Hepatocyte (in vitro differentiated cells): ENCODE measurements at regions not wholly inside any gene's neighbourhood (a gene's known extent, or its start where the extent isn't known, plus 50 kb on each side); places are given as distances from the start of the nearest gene placed in this dataset.
"Not testable (repeated sequence)": the region's sequence is repeated elsewhere in the genome, so short reads cannot be mapped to it uniquely, and the experiment has no call there.

ENCODE experiments used
- DNase-seq: peaks from one replicate; pipeline ENCODE4 v3.0.0-alpha.2; 2016; ENCODE audit warnings: low spot score
- H2AFZ ChIP-seq: fragments of 200-600 bp; sonication (generic); 2 replicates; pipeline ENCODE4 v1.6.0; 2016; ENCODE audit warnings: antibody characterized with exemption, mild to moderate bottlenecking
- H3K27ac ChIP-seq: fragments of 200-600 bp; sonication (generic); 2 replicates; pipeline ENCODE4 v1.5.1; 2016; ENCODE audit warnings: mild to moderate bottlenecking
- H3K27me3 ChIP-seq: fragments of 200-600 bp; sonication (generic); 2 replicates; pipeline ENCODE4 v1.6.1; 2016
- H3K36me3 ChIP-seq: fragments of 200-600 bp; sonication (generic); replicated peaks from 2 replicates; pipeline ENCODE4 v1.5.1; 2016; ENCODE audit warnings: low read depth; ENCODE audit not compliant: insufficient read depth
- H3K4me1 ChIP-seq: fragments of 200-600 bp; sonication (generic); 2 replicates; pipeline ENCODE4 v1.5.1; 2016; ENCODE audit warnings: mild to moderate bottlenecking, moderate library complexity; ENCODE audit not compliant: insufficient read depth
- H3K4me2 ChIP-seq: fragments of 200-600 bp; sonication (generic); 2 replicates; pipeline ENCODE4 v1.6.0; 2016
- H3K4me3 ChIP-seq: fragments of 200-600 bp; sonication (generic); 2 replicates; pipeline ENCODE4 v1.5.1; 2016; ENCODE audit warnings: mild to moderate bottlenecking
- H3K79me2 ChIP-seq: fragments of 200-600 bp; sonication (generic); 2 replicates; pipeline ENCODE4 v1.6.0; 2017; ENCODE audit warnings: mild to moderate bottlenecking
- H3K9me2 ChIP-seq: fragments of 200-600 bp; sonication (generic); replicated peaks from 2 replicates; pipeline ENCODE4 v1.6.0; 2017; ENCODE audit warnings: mild to moderate bottlenecking; ENCODE audit not compliant: insufficient read depth
- H3K9me3 ChIP-seq: fragments of 200-600 bp; sonication (generic); 2 replicates; pipeline ENCODE4 v1.5.1; 2016; ENCODE audit warnings: low read depth, mild to moderate bottlenecking
- H4K20me1 ChIP-seq: fragments of 200-600 bp; sonication (generic); 2 replicates; pipeline ENCODE4 v1.6.0; 2016; ENCODE audit warnings: mild to moderate bottlenecking; ENCODE audit not compliant: insufficient read depth, poor library complexity, severe bottlenecking
- EZH2 ChIP-seq: fragments of 200-600 bp; sonication (generic); IDR thresholded peaks from 2 replicates; pipeline ENCODE4 v1.6.1; 2016; ENCODE audit warnings: antibody characterized with exemption, mild to moderate bottlenecking, borderline replicate concordance
- EZH2phosphoT487 ChIP-seq: fragments of 200-600 bp; sonication (generic); IDR thresholded peaks from one replicate; pipeline ENCODE4 v1.6.1; 2018; ENCODE audit warnings: antibody characterized with exemption, mild to moderate bottlenecking, low read depth, moderate library complexity; ENCODE audit not compliant: unreplicated experiment, severe bottlenecking
- WGBS: methylation state at CpG from one replicate; pipeline ENCODE4 v1.1.6; 2016; ENCODE audit warnings: low lambda C conversion rate; ENCODE audit errors: missing lambda C conversion rate; 5-methylcytosine and 5-hydroxymethylcytosine counted together
- TF ChIP-seq, protein P1 (sequence below): fragments of 200-600 bp; sonication (generic); IDR thresholded peaks from 2 replicates; pipeline ENCODE4 v1.5.1; 2016; ENCODE audit warnings: antibody characterized with exemption, mild to moderate bottlenecking; ENCODE audit not compliant: poor library complexity

DNA sequence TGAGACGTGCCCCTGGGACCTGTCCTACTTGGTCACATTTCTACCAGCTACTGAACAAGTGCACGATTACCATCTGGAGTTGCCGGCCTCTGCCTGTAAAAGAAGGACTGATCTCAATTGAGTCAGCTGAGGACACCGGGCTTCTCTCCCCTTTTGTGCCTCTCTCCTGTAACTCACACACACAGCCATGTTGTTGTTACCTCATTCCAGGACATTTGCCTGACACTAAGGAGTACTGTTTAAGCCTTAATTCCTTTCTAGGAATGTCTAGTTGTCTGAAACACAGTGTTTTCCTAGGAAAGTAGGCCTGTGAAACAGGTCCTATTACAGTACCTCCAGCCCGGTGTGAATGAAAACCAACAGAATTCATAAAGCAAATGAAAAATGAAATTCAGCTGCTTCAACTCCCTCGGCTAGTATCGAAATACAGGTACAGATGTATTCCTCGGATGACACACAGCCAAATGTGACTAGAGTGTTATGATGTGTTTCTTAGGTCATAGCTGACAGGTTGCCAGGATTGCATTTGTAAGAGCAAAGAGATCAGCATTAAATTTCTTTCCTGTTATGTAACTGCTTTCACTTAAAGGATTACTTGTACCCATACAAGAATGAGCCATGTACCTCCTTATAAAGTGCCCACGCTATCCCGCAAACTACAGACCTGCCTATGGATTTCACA is 152.0 kb upstream of the IRS2 start:
- H3K27me3 ChIP-seq, result no peaks in the 10 kb centered on the region
- peak; percentile 72 for DNase-seq
- no peaks in the 10 kb centered on the region for H3K36me3 ChIP-seq
- H3K27ac ChIP-seq, result peak overlapping the region; percentile 87
- no peaks in the 10 kb centered on the region for H3K79me2 ChIP-seq
- H3K4me2 ChIP-seq, result peak overlapping the region; percentile 58
- 67% methylated on average over 10 of the region's 10 CpGs for WGBS
- no peak overlapping the region for H3K4me3 ChIP-seq
- H4K20me1 ChIP-seq, result no peaks in the 10 kb centered on the region
- no peak for TF ChIP-seq EZH2
- no peak for TF ChIP-seq EZH2phosphoT487
- TF ChIP-seq, protein P1, sequence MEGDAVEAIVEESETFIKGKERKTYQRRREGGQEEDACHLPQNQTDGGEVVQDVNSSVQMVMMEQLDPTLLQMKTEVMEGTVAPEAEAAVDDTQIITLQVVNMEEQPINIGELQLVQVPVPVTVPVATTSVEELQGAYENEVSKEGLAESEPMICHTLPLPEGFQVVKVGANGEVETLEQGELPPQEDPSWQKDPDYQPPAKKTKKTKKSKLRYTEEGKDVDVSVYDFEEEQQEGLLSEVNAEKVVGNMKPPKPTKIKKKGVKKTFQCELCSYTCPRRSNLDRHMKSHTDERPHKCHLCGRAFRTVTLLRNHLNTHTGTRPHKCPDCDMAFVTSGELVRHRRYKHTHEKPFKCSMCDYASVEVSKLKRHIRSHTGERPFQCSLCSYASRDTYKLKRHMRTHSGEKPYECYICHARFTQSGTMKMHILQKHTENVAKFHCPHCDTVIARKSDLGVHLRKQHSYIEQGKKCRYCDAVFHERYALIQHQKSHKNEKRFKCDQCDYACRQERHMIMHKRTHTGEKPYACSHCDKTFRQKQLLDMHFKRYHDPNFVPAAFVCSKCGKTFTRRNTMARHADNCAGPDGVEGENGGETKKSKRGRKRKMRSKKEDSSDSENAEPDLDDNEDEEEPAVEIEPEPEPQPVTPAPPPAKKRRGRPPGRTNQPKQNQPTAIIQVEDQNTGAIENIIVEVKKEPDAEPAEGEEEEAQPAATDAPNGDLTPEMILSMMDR, result no peak
- H3K9me3 ChIP-seq, result no peaks in the 10 kb centered on the region
- H2AFZ ChIP-seq, result no peak overlapping the region
- peaks cover 19% of the 10 kb centered on the region for H3K4me1 ChIP-seq
- H3K9me2 ChIP-seq, result no peaks in the 10 kb centered on the region

DNA sequence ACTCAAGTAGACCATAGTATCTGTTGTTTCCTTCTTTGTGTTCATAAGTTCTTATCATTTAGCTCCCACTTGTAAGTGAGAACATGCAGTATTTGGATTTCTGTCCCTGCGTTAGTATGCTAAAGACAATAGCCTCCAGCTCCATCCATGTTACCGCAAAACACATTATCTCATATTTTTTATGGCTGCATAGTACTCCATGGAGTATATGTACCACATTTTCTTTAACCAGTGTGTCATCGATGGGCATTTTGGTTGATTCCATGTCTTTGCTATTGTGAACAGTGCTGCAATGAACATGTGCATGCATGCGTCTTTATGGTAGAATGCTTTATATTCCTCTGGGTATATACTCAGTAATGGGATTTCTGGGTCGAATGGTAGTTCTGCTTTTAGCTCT is 148.1 kb upstream of the IRS2 start:
- not testable (repeated sequence) for H3K4me1 ChIP-seq, H3K4me2 ChIP-seq, H3K36me3 ChIP-seq, H4K20me1 ChIP-seq, H3K4me3 ChIP-seq, H3K9me2 ChIP-seq, H2AFZ ChIP-seq, H3K79me2 ChIP-seq, DNase-seq, H3K9me3 ChIP-seq, H3K27me3 ChIP-seq, H3K27ac ChIP-seq
- 96% methylated on average over 5 of the region's 5 CpGs for WGBS

DNA sequence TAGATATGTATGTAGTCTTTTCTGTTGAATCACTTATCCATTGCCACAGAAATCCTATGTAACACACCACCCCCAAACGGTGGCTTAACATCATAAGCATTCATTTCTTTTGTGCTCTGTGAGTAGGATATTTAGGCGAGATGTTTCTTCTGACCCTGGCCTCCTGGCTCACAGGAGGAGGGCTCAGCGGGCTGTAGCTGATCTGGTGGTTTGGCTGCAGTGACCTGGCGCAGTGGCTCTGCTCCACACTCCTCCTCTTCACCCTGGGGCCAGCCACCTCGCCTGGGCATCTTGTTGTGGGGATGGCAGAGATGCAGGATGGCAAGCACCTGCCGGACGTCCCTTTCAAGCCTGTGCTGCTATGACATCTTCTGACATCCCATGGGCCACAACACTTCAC is 147.1 kb upstream of the IRS2 start:
- H3K4me1 ChIP-seq, result no peaks in the 10 kb centered on the region
- no peaks in the 10 kb centered on the region for H3K79me2 ChIP-seq
- WGBS, result 81% methylated on average over 7 of the region's 7 CpGs
- H3K4me3 ChIP-seq, result no peak overlapping the region
- H4K20me1 ChIP-seq, result no peaks in the 10 kb centered on the region
- H3K36me3 ChIP-seq, result no peaks in the 10 kb centered on the region
- H3K4me2 ChIP-seq, result no peak overlapping the region
- no peaks in the 10 kb centered on the region for H3K9me2 ChIP-seq
- H2AFZ ChIP-seq, result no peak overlapping the region
- H3K27ac ChIP-seq, result no peak overlapping the region
- H3K9me3 ChIP-seq, result no peaks in the 10 kb centered on the region
- DNase-seq, result no peak
- TF ChIP-seq, protein P1, result no peak
- TF ChIP-seq EZH2phosphoT487 (no peak), EZH2 (no peak)
- no peaks in the 10 kb centered on the region for H3K27me3 ChIP-seq

DNA sequence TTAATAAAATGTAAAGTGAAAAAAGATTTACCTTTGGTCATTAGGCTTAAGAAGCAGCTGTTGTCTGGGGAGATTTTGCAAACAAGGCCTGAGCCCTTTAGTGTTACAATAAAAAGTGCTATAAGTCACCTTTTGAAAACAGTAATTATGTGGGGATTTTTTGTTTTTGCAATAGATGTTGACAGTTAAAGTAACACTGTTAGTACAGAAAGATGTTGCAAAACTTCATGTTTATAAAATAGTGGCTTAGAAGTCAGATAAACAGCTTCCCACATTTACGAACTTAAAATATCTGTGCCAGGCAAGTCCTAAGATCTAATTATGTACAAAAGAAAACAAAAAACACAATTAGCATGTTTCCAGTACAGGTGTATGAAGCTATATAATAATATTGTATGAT is 138.0 kb upstream of the IRS2 start:
- Histone ChIP-seq H3K79me2 (no peaks in the 10 kb centered on the region), H3K27me3 (no peaks in the 10 kb centered on the region), H3K27ac (no peak overlapping the region), H3K4me2 (no peak overlapping the region), H3K36me3 (no peaks in the 10 kb centered on the region), H4K20me1 (no peaks in the 10 kb centered on the region), H3K9me3 (no peaks in the 10 kb centered on the region), H2AFZ (no peak overlapping the region), H3K4me3 (no peak overlapping the region), H3K9me2 (no peaks in the 10 kb centered on the region), H3K4me1 (no peaks in the 10 kb centered on the region)
- TF ChIP-seq EZH2phosphoT487 (no peak), EZH2 (no peak)
- TF ChIP-seq, protein P1, result no peak
- WGBS, result 72% methylated on average over 1 of the region's 1 CpG
- no peak for DNase-seq
